Keratinocyte (primary cell): ENCODE measurements at regions not wholly inside any gene's neighbourhood (a gene's known extent, or its start where the extent isn't known, plus 50 kb on each side); places are given as distances from the start of the nearest gene placed in this dataset.

ENCODE experiments used
- DNase-seq: peaks from one replicate; pipeline ENCODE4 v3.0.0-alpha.2; 2011; ENCODE audit warnings: low read depth, missing footprints, low spot score
- FAIRE-seq: peaks from 2 replicates; lab custom pipeline; 2011; peaks lifted over from hg19 to GRCh38; lab: Jason Lieb, UNC
- H2AFZ ChIP-seq: 2 replicates; pipeline ENCODE4 v1.6.0; 2012; ENCODE audit warnings: low read length, control low read depth, inconsistent platforms; ENCODE audit not compliant: control insufficient read depth
- H3K27ac ChIP-seq: 2 replicates; pipeline ENCODE4 v1.5.1; 2011; ENCODE audit warnings: low read length; ENCODE audit not compliant: control insufficient read depth, insufficient read depth
- H3K27me3 ChIP-seq: 3 replicates; pipeline ENCODE4 v1.6.0; 2011; ENCODE audit warnings: low read length; ENCODE audit not compliant: control insufficient read depth, insufficient read depth; ENCODE audit errors: extremely low read depth
- H3K36me3 ChIP-seq, 2 experiments: 2 replicates in 1 of 2; 3 replicates in 1 of 2; pipeline ENCODE4 v1.5.1; 2011; ENCODE audit warnings: low read length in 2 of 2, mild to moderate bottlenecking in 1 of 2; ENCODE audit not compliant: control insufficient read depth in 2 of 2, insufficient read depth in 2 of 2; ENCODE audit errors: extremely low read depth in 1 of 2
- H3K4me1 ChIP-seq: 3 replicates; pipeline ENCODE4 v1.5.1; 2011; ENCODE audit warnings: low read length; ENCODE audit not compliant: control insufficient read depth, insufficient read depth; ENCODE audit errors: extremely low read depth
- H3K4me2 ChIP-seq: 3 replicates; pipeline ENCODE4 v1.6.0; 2011; ENCODE audit warnings: low read depth, low read length; ENCODE audit not compliant: control insufficient read depth, insufficient read depth; ENCODE audit errors: extremely low read depth
- H3K4me3 ChIP-seq, 3 experiments: fragments of 200-600 bp in 1 of 3; sonication (generic) in 1 of 3; 2 replicates in 2 of 3; 3 replicates in 1 of 3; pipeline ENCODE4 v1.5.1; 2011 to 2016; ENCODE audit warnings: low read length in 3 of 3, mild to moderate bottlenecking in 3 of 3, control low read depth in 2 of 3, inconsistent platforms in 1 of 3, low read depth in 1 of 3, mixed read lengths in 1 of 3, mixed run types in 1 of 3, moderate library complexity in 1 of 3; ENCODE audit not compliant: control insufficient read depth in 2 of 3, insufficient read depth in 2 of 3; ENCODE audit errors: extremely low read depth in 1 of 3
- H3K79me2 ChIP-seq: 2 replicates; pipeline ENCODE4 v1.6.0; 2012; ENCODE audit warnings: low read length; ENCODE audit not compliant: control insufficient read depth, insufficient read depth
- H3K9ac ChIP-seq: 3 replicates; pipeline ENCODE4 v1.6.0; 2011; ENCODE audit warnings: low read length; ENCODE audit not compliant: control insufficient read depth, insufficient read depth; ENCODE audit errors: extremely low read depth
- H3K9me1 ChIP-seq: 3 replicates; pipeline ENCODE4 v1.6.0; 2011; ENCODE audit warnings: low read length; ENCODE audit not compliant: control insufficient read depth, insufficient read depth; ENCODE audit errors: extremely low read depth
- H3K9me3 ChIP-seq: 2 replicates; pipeline ENCODE4 v1.5.1; 2012; ENCODE audit warnings: low read depth, low read length; ENCODE audit not compliant: control insufficient read depth
- H4K20me1 ChIP-seq: 3 replicates; pipeline ENCODE4 v1.6.0; 2011; ENCODE audit warnings: low read length; ENCODE audit not compliant: control insufficient read depth, insufficient read depth; ENCODE audit errors: extremely low read depth
- CTCF ChIP-seq, 3 experiments: IDR thresholded peaks in 1 of 3; conservative IDR thresholded peaks in 1 of 3; optimal IDR thresholded peaks in 1 of 3; 2 replicates in 2 of 3; 3 replicates in 1 of 3; pipeline versions ENCODE3 to v1.5.1; 2011; ENCODE audit warnings: low read length in 3 of 3, mild to moderate bottlenecking in 3 of 3, moderate library complexity in 2 of 3, control low read depth in 1 of 3, inconsistent platforms in 1 of 3; ENCODE audit not compliant: insufficient read depth in 2 of 3; ENCODE audit errors: extremely low read depth in 1 of 3
- EZH2 ChIP-seq: IDR thresholded peaks from one replicate; pipeline ENCODE4 v1.6.1; 2012; ENCODE audit warnings: inconsistent platforms, mild to moderate bottlenecking, low read length, moderate library complexity
- dilution Hi-C: fragments of 300-500 bp; cut with MboI; formaldehyde crosslinking; loops from one replicate; pipeline ENCODE4 v1.7.0; 2020; ENCODE audit warnings: low sequenced_read_pairs; ENCODE audit not compliant: extremely low pct_ligation_motif_present

GRCh38 chr20:20993372-20993771, 112.8 kb downstream of the LINC00237 start:
- dilution Hi-C loops, result no loop called here
- Histone ChIP-seq H3K9me1 (no peaks in the 10 kb centered on the region), H3K4me2 (no peak overlapping the region)

GRCh38 chr20:20992686-20993360, 113.3 kb downstream of the LINC00237 start:
- Histone ChIP-seq H3K27ac (no peak overlapping the region), H3K9me1 (no peaks in the 10 kb centered on the region), H4K20me1 (no peaks in the 10 kb centered on the region), H3K9me3 (peaks cover 2% of the 10 kb centered on the region), H3K79me2 (no peaks in the 10 kb centered on the region), H3K4me2 (no peak overlapping the region), H3K4me3 (no peak overlapping the region), H3K4me1 (no peaks in the 10 kb centered on the region), H3K27me3 (no peaks in the 10 kb centered on the region), H2AFZ (no peak overlapping the region), H3K9ac (no peak overlapping the region), H3K36me3 (no peaks in the 10 kb centered on the region)
- TF ChIP-seq EZH2, result no peak
- TF ChIP-seq CTCF (optimal IDR thresholded peaks at IDR 0.05 in 1 of 3, IDR thresholded peaks at IDR 0.05 in 1 of 3, conservative IDR thresholded peaks at IDR 0.05 in 1 of 3; ENCODE audit: extremely low read depth in 1 of 3, insufficient read depth in 2 of 3, low read length in 3 of 3), result no peak
- FAIRE-seq (no peak), DNase-seq (no peak)
- dilution Hi-C loops, result no loop called here

More at GRCh38 chr20:20993372-20993771, 112.8 kb downstream of the LINC00237 start:
- H3K4me3 ChIP-seq, result no peak overlapping the region
- H3K9ac ChIP-seq, result no peak overlapping the region
- FAIRE-seq (no peak), DNase-seq (no peak)
- no peaks in the 10 kb centered on the region for H3K27me3 ChIP-seq
- no peak overlapping the region for H2AFZ ChIP-seq
- H3K27ac ChIP-seq, result no peak overlapping the region
- H3K79me2 ChIP-seq, result no peaks in the 10 kb centered on the region
- H3K4me1 ChIP-seq, result no peaks in the 10 kb centered on the region
- no peak for TF ChIP-seq EZH2
- no peak for TF ChIP-seq CTCF (optimal IDR thresholded peaks at IDR 0.05 in 1 of 3, IDR thresholded peaks at IDR 0.05 in 1 of 3, conservative IDR thresholded peaks at IDR 0.05 in 1 of 3; ENCODE audit: extremely low read depth in 1 of 3, insufficient read depth in 2 of 3, low read length in 3 of 3)
- no peaks in the 10 kb centered on the region for H3K36me3 ChIP-seq
- H4K20me1 ChIP-seq, result no peaks in the 10 kb centered on the region
- peaks cover 2% of the 10 kb centered on the region for H3K9me3 ChIP-seq
